ENCODE measurements at regions not wholly inside any gene's neighbourhood (a gene's known extent, or its start where the extent isn't known, plus 50 kb on each side); places are given as distances from the start of the nearest gene placed in this dataset.

GRCh38 chr6:154894902-154895301 lies 100.2 kb upstream of the TIAM2 start:
- ATAC-seq, result no peak
- ChIA-PET RAD21 (ENCODE audit: unreplicated experiment) (interaction anchor here (0.5 kb wide), 1 partner anchor 37 kb away, joined by 3 read pairs; no protein-coding TSS in a partner anchor), CTCF (interaction anchor here (1.3 kb wide), 1 partner anchor 220 kb away, joined by 11 read pairs; no protein-coding TSS in a partner anchor), SMC1A (ENCODE audit: uncharacterized antibody, unreplicated experiment) (interaction anchor here (1.6 kb wide), 1 partner anchor 15 kb away, joined by 4 read pairs; no protein-coding TSS in a partner anchor), POLR2A (no interaction called here)
- Histone ChIP-seq H3K4me2 (ENCODE audit: control insufficient read depth, insufficient read depth) (no peak overlapping the region), H3K36me3 (ENCODE audit: control insufficient read depth in 2 of 2, insufficient read depth in 2 of 2, low read length in 1 of 2) (no peaks in the 10 kb centered on the region; a peak in 1 of 4 replicates), H2AFZ (ENCODE audit: control insufficient read depth, low read depth, low read length) (no peak overlapping the region), H3K27ac (ENCODE audit: control insufficient read depth, insufficient read depth) (no peak overlapping the region), H3K9ac (ENCODE audit: control insufficient read depth, insufficient read depth, low read length) (no peak overlapping the region), H3K27me3 (replicated peaks in 1 of 2; ENCODE audit: control insufficient read depth in 2 of 2, insufficient read depth in 2 of 2, low read length in 1 of 2) (no peaks in the 10 kb centered on the region), H3K4me1 (ENCODE audit: control insufficient read depth, insufficient read depth, low read length) (no peaks in the 10 kb centered on the region), H3K4me3 (no peak overlapping the region), H4K20me1 (ENCODE audit: control insufficient read depth, insufficient read depth) (no peaks in the 10 kb centered on the region), H3K9me3 (replicated peaks; ENCODE audit: control insufficient read depth, insufficient read depth, low read length) (no peaks in the 10 kb centered on the region), H3K79me2 (ENCODE audit: control insufficient read depth, insufficient read depth, low read length) (no peaks in the 10 kb centered on the region)
- no peak for TF ChIP-seq YY1 (IDR thresholded peaks at IDR 0.05; ENCODE audit: low read depth, low read length)
- TF ChIP-seq SUPT20H (IDR thresholded peaks at IDR 0.05; ENCODE audit: borderline replicate concordance, control insufficient read depth, low read depth, low read length), result no peak
- TF ChIP-seq IRF4 (IDR thresholded peaks at IDR 0.05; ENCODE audit: low read depth, low read length), result no peak
- no peak for TF ChIP-seq ATF2 (IDR thresholded peaks at IDR 0.05; ENCODE audit: low read length)
- TF ChIP-seq MLLT1 (IDR thresholded peaks at IDR 0.05), result no peak
- no peak for TF ChIP-seq ZNF207 (IDR thresholded peaks at IDR 0.05; ENCODE audit: borderline replicate concordance)
- TF ChIP-seq BRCA1 (IDR thresholded peaks at IDR 0.05; ENCODE audit: low read depth, low read length), result no peak
- TF ChIP-seq TCF12 (IDR thresholded peaks at IDR 0.05; ENCODE audit: low read depth, low read length), result no peak
- no peak for TF ChIP-seq NFXL1 (IDR thresholded peaks at IDR 0.05; ENCODE audit: borderline replicate concordance)
- no peak for TF ChIP-seq RELA (IDR thresholded peaks at IDR 0.05; ENCODE audit: borderline replicate concordance, partially characterized antibody)
- no peak for TF ChIP-seq RBBP5 (conservative IDR thresholded peaks at IDR 0.05)
- TF ChIP-seq ZBTB4 (CRISPR knock-in tag; IDR thresholded peaks at IDR 0.05), result no peak
- TF ChIP-seq SMC3 (IDR thresholded peaks at IDR 0.05; ENCODE audit: borderline replicate concordance, low read length), result no peak
- TF ChIP-seq KDM1A (IDR thresholded peaks at IDR 0.05; ENCODE audit: borderline replicate concordance), result no peak
- TF ChIP-seq KAT2A (conservative IDR thresholded peaks at IDR 0.05; ENCODE audit: control insufficient read depth, low read depth, low read length), result no peak
- intact Hi-C loops (cut with micrococcal nuclease; ENCODE audit: unreplicated experiment), result no loop called here
- no TSS peak for BruUV-seq (replicated peaks)
- 73% methylated on average over 4 of the region's 4 CpGs for WGBS (ENCODE audit: insufficient coverage, insufficient replicate concordance, low lambda C conversion rate, missing lambda C conversion rate)
- no peak for DNase-seq (ENCODE audit: low read depth, low spot score)
- FAIRE-seq, result no peak
- in situ Hi-C loops (cut with MboI), result no loop called here

Data from GM12878 (cell line).